HG02571 (cell line): ENCODE measurements at regions not wholly inside any gene's neighbourhood (a gene's known extent, or its start where the extent isn't known, plus 50 kb on each side); places are given as distances from the start of the nearest gene placed in this dataset.
"Not testable (repeated sequence)": the region's sequence is repeated elsewhere in the genome, so short reads cannot be mapped to it uniquely, and the experiment has no call there.

Experiments
- ATAC-seq: cut with Tn5 transposase; IDR thresholded peaks from one replicate; pipeline ENCODE4 v1.9.1; 2021; ENCODE audit warnings: mild to moderate bottlenecking, moderate library complexity; ENCODE audit not compliant: unreplicated experiment

DNA sequence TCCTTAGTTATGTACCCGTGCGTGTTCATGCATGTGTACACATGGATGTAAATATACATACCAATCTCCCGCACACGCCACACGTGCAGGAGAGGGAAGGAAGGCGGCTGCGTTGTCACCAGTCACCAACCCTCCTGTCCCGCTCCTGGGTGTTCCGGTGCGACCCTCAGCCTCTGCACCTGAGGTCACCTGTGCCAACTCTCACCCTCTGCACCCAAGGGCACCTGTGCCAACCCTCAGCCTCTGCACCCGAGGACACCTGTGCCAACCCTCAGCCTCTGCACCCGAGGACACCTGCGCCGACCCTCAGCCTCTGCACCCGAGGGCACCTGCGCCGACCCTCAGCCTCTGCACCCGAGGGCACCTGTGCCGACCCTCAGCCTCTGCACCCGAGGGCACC lies 192.8 kb upstream of the SALL3 start:
- no peak for ATAC-seq

DNA sequence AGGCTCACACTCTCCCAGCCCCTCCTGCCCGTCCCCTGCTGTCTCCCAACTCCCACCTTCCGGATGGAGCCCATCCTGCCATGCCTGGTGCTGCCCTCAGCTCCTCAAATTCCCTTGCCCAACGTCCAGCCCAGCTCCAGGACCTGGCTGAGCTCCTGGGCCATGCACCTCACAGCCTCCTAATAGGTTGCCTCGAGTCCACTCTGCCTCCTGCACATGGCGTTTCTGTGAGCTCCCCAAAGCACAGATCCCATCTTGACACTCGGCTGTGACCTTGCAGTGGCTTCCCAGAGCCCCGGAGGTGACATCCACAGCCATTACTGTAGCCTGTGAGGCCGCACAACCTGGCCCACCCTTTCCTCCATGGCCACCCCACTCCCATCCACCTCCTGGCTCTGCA lies 191.9 kb upstream of the SALL3 start:
- ATAC-seq, result no peak

DNA sequence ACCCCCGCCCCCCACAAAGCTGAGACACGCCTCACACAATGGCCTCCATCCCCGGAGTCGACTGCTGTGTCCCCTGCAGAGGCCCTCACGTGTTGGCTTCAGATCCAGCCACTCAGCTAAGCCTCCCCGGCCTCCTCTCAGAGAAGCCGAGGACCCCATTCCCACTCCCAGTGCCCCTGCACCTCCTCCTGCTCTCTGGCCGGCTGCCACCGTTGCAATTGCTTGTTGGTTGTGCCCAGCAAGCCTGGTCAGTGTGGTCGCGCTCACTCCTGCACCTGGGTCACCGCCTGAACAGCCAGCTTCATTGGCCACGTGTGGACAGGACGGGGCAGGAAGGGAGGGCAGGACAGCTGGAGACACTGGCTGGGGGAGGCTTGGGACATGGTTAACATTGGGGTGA lies 191.5 kb upstream of the SALL3 start:
- no peak for ATAC-seq

DNA sequence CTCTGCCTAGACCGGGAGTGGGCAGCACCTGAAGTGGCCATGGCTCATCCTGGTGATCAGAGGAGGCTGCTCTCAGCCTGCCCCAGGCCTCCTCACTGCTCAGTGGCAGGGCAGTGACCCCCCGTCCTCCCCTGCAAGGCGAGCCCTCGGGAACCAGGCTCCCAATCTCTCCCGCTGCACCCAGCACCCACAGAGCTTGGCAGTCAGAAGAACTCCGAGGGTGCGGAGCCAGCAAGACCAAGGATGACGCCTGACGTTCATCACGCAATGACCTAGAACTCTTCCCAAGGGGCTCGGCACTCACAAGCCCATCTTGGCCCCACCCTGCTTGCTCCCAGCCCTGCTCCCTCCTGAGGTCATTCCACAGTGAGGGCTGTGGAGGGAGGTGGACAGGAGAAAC lies 189.8 kb upstream of the SALL3 start:
- ATAC-seq, result no peak

DNA sequence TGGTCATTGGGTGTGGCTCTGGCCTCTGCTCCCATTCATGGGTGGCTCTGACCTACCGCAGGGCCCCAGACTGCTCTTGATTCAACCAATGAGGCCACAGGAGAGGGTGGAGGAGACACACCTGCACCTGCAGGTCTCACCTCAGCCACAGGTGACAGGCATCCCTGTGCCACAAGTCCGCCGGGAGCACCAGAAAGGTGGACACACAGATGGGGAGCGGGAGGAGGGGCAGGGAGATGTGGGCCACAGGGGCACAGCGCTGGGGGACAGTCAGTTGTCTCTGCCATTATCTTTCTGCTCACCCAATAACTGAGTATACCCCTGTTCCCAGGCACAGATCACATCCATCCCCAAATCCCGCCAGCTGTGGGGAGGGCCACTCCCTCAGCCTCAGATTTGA lies 189.1 kb upstream of the SALL3 start:
- no peak for ATAC-seq

DNA sequence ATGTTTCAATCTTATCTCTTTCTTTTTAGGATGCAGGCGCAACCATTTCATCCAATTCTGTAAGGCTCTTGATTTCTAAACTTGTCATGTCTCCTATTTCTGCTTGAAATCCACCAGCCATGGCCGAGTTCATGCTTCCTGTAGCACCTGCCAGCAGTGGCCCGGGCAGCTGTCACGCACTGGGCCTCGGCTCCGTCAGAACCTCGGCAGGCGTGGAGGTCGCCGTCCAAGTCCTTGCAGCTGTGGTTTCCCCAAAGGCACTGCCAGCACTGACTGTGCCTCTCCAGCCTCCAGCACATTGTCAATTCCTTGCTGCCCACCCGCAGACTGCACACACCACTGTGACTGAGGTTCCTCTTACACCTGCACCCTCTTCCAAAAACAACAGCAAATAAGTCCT lies 188.7 kb upstream of the SALL3 start:
- ATAC-seq, result no peak

DNA sequence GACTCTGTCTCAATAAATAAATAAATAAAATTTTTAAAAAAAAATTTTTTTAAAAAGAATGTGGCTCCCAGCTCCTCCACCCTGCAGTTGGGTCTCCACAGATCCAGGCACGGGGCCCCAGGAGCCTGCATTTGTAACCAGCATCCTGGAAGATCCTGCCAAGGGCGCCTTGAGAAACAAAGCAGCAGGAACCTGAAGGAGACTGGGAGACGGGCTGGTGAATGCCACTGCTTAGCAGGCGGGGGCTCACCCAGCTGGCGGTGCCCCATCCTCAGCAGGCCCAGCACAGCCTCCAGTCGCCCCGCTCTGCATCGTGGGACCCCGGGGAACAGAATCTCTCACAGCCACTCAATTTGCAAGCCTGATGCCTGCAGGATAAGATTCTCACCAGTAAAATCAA lies 187.5 kb upstream of the SALL3 start:
- no peak for ATAC-seq

DNA sequence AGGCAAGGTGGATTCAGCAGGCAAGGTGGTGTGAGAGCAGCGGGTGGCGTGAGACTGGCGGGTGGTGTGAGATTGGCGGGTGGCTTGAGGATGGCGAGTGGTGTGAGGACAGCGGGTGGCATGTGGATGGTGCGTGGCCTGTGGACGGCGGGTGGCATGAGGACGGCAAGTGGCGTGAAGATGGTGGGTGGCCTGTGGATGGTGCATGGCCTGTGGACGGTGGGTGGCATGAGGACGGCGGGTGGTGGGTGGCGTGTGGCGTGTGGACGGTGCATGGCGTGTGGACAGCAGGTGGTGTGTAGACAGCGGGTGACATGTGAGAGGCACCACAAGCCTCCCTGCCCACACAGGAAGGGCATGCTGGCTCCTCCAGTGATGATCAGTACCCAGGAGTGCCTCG lies 186.9 kb upstream of the SALL3 start:
- ATAC-seq, result no peak

DNA sequence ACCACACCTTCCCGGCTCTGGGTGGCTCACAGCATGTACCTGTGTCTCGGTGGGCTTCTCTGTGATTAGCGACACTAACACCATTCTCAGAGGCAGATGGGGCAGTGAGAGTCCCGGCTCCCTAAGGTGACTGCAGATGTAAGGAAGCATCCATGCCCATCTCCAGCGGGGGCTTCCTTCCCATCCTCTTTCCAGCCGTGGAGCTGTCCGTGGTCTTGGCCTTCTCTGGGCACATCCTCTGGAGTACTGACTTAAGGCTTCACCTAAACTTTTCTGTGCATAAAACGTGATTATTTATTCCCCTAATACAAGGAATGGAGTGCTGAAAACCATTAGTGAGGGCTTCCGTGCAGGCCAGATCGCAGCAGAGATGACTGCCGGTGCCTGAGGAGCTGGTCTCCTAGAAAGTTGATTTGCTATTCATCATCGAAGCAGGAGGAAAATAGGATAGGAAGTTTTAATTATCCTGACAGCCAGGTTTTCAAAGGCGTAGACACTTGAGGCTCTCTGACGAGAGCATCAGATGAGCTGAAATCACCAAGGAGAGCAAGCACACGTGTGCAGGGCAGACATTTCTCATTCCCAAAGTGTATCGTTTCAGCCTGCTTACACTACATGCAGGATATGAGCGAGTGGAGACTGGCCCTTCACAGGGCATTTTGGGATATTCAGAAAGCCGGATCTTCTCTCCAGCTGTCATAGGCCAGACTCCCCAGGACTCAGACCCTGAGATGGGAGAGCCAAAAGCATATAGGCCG lies 186.1 kb upstream of the SALL3 start:
- no peak for ATAC-seq

DNA sequence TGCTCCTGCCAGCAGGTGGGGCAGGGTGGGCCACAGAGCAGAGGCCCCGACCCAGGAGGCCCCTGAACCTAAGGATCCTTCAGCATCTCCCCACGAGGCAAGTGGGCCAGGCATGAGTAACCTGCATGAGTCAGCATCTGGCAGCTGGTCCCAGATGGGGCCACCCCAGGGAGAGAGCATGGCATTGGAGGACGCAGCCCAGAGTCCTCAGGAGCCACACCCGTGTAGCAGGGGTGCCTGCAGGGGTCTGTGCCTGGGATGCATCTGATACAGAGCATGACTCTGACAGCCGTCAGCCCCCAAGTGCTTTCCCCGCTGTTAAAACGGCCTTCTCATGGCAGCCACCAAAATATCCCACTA lies 185.6 kb upstream of the SALL3 start:
- ATAC-seq, result no peak

DNA sequence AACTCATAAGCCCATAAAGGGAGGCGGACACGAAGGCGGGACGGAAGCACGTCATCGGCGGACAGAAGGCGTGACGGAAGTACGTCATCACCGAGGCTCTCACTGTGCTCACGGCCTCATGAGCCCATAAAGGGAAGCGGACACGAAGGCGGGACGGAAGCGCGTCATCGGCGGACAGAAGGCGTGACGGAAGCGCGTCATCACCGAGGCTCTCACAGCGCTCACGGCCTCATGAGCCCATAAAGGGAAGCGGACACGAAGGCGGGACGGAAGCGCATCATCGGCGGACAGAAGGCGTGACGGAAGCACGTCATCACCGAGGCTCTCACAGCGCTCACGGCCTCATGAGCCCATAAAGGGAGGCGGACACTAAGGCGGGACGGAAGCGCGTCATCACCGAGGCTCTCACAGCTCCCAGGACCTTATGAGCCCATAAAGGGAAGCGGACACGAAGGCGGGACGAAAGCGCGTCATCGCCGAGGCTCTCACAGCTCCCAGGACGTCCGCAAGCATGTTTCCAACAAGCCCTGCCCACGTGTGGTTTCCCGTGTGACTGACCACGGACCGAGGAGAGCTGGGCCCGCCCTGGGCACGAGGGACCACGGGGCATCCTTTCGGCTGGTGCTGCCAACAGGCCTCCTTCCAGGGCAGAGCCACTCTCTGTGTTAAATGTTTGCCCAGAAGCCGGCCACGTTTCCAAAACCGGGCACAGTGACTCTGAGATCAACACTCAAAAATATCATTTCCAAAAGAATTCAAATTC lies 182.7 kb upstream of the SALL3 start:
- no peak for ATAC-seq

DNA sequence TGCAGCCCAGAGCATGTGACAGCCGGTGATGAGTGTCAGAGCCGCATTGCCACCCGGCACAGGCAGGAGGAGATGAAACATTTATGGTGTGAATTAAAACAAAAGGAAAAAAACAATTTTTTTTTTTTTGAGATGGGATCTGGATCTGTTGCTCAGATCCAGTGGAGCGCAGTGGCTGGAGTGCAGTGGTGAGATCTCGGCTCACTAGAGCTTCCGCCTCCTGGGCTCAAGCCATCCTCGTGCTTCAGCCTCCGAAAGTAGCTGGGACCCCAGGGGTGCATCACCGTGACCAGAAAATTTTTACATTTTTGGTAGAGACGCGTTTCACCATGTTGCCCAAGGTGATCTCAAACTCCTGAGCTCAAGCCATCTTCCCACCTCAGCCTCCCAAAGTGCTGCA lies 182.1 kb upstream of the SALL3 start:
- ATAC-seq, result no peak

DNA sequence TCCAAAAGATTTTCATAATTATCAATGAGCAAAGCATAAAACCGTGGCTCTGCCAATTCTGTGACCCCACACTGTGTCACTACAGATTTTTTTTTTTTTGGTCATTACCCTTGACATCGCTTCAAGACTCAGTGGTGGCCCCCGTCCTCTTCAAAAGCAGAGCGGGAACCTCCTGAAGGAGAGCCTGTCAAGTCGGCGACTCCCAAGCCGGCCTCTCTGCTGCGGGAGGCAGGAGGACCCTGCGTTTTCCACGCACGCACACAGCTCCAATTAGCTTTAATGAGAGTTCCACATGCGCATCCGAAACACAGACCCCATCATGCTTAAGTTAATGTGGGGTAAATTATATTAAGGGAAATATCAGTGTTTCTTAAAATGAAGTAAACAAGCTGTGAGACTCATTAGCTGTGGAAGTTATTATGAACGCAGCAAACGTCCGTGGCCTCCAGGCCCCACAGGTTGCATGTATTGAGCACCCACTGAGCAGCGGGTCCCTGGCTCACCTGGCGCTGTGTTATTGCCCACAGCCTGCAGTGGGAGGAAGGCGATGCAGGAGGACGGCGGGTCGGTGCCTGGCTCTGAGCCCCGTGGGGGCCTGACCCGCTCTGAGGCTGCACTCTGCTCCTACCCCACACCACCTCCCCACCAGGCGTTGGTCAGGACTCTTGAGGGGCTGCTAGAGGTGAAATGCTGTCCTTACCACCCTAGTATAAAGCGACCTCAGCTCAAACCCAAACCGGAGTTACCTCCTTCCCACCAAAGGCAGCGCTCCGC lies 181.0 kb upstream of the SALL3 start:
- ATAC-seq, result no peak

DNA sequence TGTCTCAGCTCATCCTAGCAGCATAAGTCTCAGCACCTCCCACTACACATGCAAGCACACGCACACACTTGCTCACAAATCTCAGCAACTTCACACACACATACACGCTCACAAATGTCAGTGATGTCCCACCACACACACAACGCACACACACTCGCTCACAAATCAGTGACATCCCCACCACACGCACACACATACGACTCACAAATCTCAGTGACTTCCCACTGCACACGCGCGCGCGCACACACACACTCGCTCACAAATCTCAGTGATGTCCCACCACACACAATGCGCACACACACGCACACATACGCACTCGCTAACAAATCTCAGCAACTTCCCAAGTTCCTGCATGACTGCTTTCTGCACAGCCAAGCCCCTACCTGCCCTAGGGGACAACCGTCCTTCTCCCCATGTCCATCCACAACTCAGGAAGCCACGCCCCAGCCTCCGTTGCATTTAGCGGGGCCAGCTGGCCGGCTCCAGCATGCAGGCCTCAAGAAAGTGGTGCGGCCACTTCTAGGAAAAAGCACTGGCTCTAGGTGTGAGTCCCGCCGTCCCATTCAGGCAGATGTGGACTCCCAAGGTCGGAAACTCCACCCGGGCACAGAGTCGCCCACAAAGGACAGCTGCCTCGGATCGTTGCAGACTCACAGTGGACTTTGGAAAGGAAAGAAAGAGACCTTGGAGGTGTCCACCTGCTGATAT lies 180.1 kb upstream of the SALL3 start:
- ATAC-seq, result no peak

DNA sequence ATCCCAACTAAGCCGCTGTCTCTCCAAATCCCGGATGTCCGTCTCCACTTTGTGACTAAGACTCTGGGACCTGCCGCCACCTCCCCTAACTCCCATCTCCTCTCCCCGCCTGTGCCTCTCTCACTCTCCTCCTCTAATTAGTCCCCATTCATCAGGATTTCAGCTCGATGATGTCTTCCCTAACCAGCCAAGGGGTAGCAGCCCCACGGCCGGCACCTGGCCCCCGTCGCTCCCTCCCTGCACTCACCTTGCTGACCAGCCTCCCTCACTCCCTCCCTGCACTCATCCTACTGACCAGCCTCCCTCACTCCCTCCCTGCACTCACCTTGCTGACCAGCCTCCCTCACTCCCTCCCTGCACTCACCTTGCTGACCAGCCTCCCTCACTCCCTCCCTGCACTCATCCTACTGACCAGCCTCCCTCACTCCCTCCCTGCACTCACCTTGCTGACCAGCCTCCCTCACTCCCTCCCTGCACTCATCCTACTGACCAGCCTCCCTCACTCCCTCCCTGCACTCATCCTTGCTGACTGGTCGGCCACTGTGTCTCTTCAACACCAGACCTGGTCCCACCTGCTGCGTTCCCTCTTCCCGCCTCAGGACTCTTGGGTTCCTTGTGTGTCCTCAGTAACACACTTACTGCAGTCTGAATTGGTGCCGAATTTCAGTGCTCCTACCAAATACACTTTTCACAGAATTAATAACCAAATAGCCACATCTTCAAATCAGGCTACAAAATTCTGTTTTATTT lies 179.3 kb upstream of the SALL3 start:
- not testable (repeated sequence) for ATAC-seq

DNA sequence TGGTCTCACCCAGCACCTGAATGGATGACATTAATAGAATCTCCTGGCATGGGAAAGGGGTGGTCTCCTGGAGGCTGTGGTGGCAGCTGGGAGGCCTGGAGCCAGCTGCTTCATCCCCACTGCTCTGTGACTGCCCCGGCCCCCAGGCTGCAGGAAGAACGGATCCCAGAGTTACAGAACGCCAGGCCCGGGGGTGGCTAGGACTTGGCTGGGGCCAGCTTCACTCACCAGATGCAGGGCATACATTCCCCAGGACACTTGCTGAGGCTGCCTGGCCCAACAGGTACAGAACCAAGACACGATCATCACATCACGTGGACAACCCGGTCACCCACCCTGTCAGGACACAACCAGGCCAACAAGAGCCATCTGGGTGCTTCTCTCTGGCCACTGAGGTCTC lies 178.6 kb upstream of the SALL3 start:
- ATAC-seq, result no peak

DNA sequence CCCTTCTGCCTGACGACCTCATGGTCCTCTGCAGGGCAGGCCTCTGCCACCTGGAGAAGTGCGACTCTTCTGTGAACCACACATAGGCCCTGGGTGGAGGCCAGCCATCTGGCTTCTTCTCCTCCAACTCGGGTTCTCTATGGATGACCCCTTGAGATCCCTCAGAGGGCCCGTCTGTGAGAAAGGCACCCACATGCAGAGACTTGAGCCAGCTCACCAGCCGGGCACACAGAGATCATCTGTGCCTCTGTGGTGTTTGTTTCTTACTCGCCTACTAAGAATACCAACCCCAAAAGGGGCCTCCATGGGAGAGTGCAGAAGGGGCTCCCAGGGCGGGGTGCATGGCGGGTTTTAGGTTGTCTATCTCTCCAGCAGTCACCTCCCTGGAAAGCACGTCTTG lies 176.5 kb upstream of the SALL3 start:
- ATAC-seq, result no peak

DNA sequence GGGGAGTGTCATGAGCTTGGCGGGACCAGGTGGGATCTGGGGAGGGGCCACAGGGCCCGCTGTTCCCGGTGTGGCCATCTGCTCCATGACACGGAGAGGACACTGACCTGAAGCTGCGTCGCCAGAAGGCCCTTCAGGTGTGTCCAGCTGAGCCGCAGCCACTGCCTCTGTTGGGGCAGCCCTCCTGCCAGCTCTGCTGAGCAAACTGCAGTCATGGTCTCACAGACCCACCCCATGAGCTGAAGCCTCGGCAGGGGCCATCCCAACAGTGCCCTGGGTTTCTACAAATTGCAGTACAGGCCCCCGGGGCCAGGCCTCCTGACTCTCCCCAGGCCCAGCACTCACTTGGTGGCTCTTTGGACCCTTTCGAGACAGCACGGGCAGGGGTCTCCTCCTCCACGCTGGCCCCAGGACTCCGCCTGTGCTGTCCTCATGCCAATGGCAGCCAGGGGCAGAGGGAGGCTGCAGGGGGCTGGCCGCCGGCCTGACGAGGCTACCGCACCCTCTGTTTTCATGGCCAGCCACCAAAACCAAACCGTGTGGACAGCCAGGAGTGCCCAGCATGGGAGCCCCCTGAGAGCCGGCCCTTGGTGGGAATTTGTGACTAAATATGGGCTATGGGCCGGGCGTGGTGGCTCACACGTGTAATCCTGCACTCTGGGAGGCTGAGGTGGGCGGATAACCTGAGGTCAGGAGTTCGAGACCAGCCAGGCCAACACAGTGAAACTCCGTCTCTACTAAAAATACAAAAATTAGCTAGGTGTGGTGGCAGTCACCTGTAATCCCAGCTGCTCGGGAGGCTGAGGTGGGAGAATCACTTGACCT lies 175.2 kb upstream of the SALL3 start:
- no peak for ATAC-seq

DNA sequence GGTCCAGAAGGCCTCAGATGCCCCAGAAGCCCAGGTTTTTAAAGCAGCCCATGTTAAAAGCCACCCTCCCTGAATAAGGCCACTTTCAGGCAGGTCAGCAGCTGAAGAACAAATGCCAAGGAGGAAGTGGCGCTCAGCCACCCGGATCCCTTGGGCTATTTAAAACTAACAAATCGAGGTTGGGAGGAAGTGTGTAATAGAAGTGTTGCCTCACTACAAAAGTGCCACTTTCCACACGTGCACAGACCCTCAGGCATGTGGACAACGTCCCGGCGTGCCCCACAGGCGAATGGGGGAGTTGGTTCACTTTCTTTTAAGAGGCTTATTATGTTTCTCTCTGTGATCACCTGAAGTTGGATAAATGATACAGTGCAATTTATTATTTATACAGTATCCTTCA lies 173.8 kb upstream of the SALL3 start:
- ATAC-seq, result no peak

DNA sequence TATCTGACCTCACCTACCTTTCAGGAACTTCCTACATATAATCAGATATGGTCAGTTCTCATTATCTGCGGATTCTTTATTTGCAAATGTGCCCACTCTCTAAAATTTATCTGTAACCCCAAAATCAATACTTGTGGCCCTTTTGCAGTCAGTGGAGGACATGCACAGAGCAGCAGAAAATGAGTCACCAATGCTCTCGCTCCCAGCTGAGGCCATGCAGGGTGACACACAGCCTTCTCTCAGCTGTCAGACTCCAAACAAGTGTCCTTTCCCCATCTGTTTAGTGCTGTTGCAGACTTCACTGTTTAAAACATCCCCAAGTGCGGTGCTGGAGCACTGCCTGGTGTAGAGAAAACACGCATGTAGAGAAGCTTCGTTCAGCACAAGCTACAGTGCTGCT lies 171.9 kb upstream of the SALL3 start:
- no peak for ATAC-seq
